ENCODE measurements at regions not wholly inside any gene's neighbourhood (a gene's known extent, or its start where the extent isn't known, plus 50 kb on each side); places are given as distances from the start of the nearest gene placed in this dataset.

GRCh38 chr16:65634291-65634690 is 512.4 kb upstream of the CDH11 start:
- no peak overlapping the region for H3K4me3 ChIP-seq (ENCODE audit: low read depth, low read length)
- TF ChIP-seq CTCF (IDR thresholded peaks at IDR 0.05; ENCODE audit: borderline replicate concordance, insufficient read depth, low read depth, low read length): no peak

- no peak for TF ChIP-seq CTCF (IDR thresholded peaks at IDR 0.05; ENCODE audit: borderline replicate concordance, insufficient read depth, low read depth, low read length)
- H3K4me3 ChIP-seq (ENCODE audit: low read depth, low read length): no peak overlapping the region
These were observed 502.8 kb upstream of the CDH11 start for GRCh38 chr16:65624666-65625065.

GRCh38 chr16:65624229-65624628 is 502.4 kb upstream of the CDH11 start:
- no peak overlapping the region for H3K4me3 ChIP-seq (ENCODE audit: low read depth, low read length)
- no peak for TF ChIP-seq CTCF (IDR thresholded peaks at IDR 0.05; ENCODE audit: borderline replicate concordance, insufficient read depth, low read depth, low read length)

GRCh38 chr16:65622871-65623270 is 501.0 kb upstream of the CDH11 start:
- TF ChIP-seq CTCF (IDR thresholded peaks at IDR 0.05; ENCODE audit: borderline replicate concordance, insufficient read depth, low read depth, low read length): no peak

GRCh38 chr16:65622151-65622550 is 500.3 kb upstream of the CDH11 start:
- no peak for TF ChIP-seq CTCF (IDR thresholded peaks at IDR 0.05; ENCODE audit: borderline replicate concordance, insufficient read depth, low read depth, low read length)
- no peak overlapping the region for H3K4me3 ChIP-seq (ENCODE audit: low read depth, low read length)

More at GRCh38 chr16:65622871-65623270, 501.0 kb upstream of the CDH11 start:
- no peak overlapping the region for H3K4me3 ChIP-seq (ENCODE audit: low read depth, low read length)

GRCh38 chr16:65621640-65622039 is 499.8 kb upstream of the CDH11 start:
- no peak for TF ChIP-seq CTCF (IDR thresholded peaks at IDR 0.05; ENCODE audit: borderline replicate concordance, insufficient read depth, low read depth, low read length)
- no peak overlapping the region for H3K4me3 ChIP-seq (ENCODE audit: low read depth, low read length)

- TF ChIP-seq CTCF (IDR thresholded peaks at IDR 0.05; ENCODE audit: borderline replicate concordance, insufficient read depth, low read depth, low read length): no peak
- no peak overlapping the region for H3K4me3 ChIP-seq (ENCODE audit: low read depth, low read length)
These were observed 497.7 kb upstream of the CDH11 start for GRCh38 chr16:65619606-65620005.

All from GM12875 (cell line).